HG02973 (cell line): ENCODE measurements at regions not wholly inside any gene's neighbourhood (a gene's known extent, or its start where the extent isn't known, plus 50 kb on each side); places are given as distances from the start of the nearest gene placed in this dataset.

Experiments used
- ATAC-seq: cut with Tn5 transposase; IDR thresholded peaks from one replicate; pipeline ENCODE4 v1.9.1; 2021; ENCODE audit warnings: moderate library complexity; ENCODE audit not compliant: unreplicated experiment

- no peak for ATAC-seq
Observed at GRCh38 chr17:71360301-71360700, 760.5 kb upstream of the SOX9 start.

- no peak for ATAC-seq
Observed at GRCh38 chr17:71361656-71362450, 759.0 kb upstream of the SOX9 start.

- no peak for ATAC-seq
Observed at GRCh38 chr17:71363661-71364060, 757.2 kb upstream of the SOX9 start.

- no peak for ATAC-seq
Observed at GRCh38 chr17:71371809-71372208, 749.0 kb upstream of the SOX9 start.

- ATAC-seq: no peak
Observed at GRCh38 chr17:71375948-71376347, 744.9 kb upstream of the SOX9 start.

- ATAC-seq: no peak
Observed at GRCh38 chr17:71376933-71377332, 743.9 kb upstream of the SOX9 start.

- ATAC-seq: no peak
Observed at GRCh38 chr17:71378036-71378435, 742.8 kb upstream of the SOX9 start.

GRCh38 chr17:71378741-71379140 lies 742.1 kb upstream of the SOX9 start:
- no peak for ATAC-seq

GRCh38 chr17:71379512-71379911 lies 741.3 kb upstream of the SOX9 start:
- ATAC-seq: no peak

- ATAC-seq: no peak
Observed at GRCh38 chr17:71380535-71380934, 740.3 kb upstream of the SOX9 start.

- no peak for ATAC-seq
Observed at GRCh38 chr17:71380936-71381335, 739.9 kb upstream of the SOX9 start.

- ATAC-seq: no peak
Observed at GRCh38 chr17:71383091-71383490, 737.7 kb upstream of the SOX9 start.

GRCh38 chr17:71387456-71387855 lies 733.4 kb upstream of the SOX9 start:
- ATAC-seq: no peak

- ATAC-seq: no peak
Observed at GRCh38 chr17:71392715-71393567, 727.9 kb upstream of the SOX9 start.

- ATAC-seq: no peak
Observed at GRCh38 chr17:71395901-71396300, 724.9 kb upstream of the SOX9 start.

- ATAC-seq: no peak
Observed at GRCh38 chr17:71396711-71397110, 724.1 kb upstream of the SOX9 start.

GRCh38 chr17:71398025-71398424 lies 722.8 kb upstream of the SOX9 start:
- ATAC-seq: no peak

- no peak for ATAC-seq
Observed at GRCh38 chr17:71398800-71399219, 722.0 kb upstream of the SOX9 start.

- no peak for ATAC-seq
Observed at GRCh38 chr17:71399221-71399620, 721.6 kb upstream of the SOX9 start.

- ATAC-seq: no peak
Observed at GRCh38 chr17:71399649-71400048, 721.2 kb upstream of the SOX9 start.

GRCh38 chr17:71402007-71402406 lies 718.8 kb upstream of the SOX9 start:
- no peak for ATAC-seq

GRCh38 chr17:71402661-71403141 lies 718.1 kb upstream of the SOX9 start:
- ATAC-seq: no peak
